IMR-90 (cell line): ENCODE measurements at regions not wholly inside any gene's neighbourhood (a gene's known extent, or its start where the extent isn't known, plus 50 kb on each side); places are given as distances from the start of the nearest gene placed in this dataset.

ENCODE experiments used
- ATAC-seq: fragments of 200-7000 bp; cut with Tn5 transposase; 2 replicates; pipeline ENCODE4 v1.9.1; 2020; ENCODE audit warnings: low read depth, mild to moderate bottlenecking, moderate library complexity
- BruUV-seq: library from RNA; stranded (reverse); fragments of 400-500 nt; replicated peaks from 2 replicates; lab custom pipeline; 2021; lab: Mats Ljungman, UMichigan
- CTCF ChIA-PET: fragments of 300-600 bp; formaldehyde crosslinking; extraction: SDS; loops from one replicate; lab custom pipeline; 2021; ENCODE audit warnings: antibody characterized with exemption; lab: Yijun Ruan, JAX
- POLR2A ChIA-PET: fragments of 300-600 bp; sonication (Branson Sonifier 250); formaldehyde crosslinking; loops from one replicate; lab custom pipeline; 2022; ENCODE audit warnings: antibody characterized with exemption; ENCODE audit not compliant: unreplicated experiment; lab: Charles Lee
- DNase-seq: peaks from one replicate; pipeline ENCODE4 v3.0.0; 2013
- H2AFZ ChIP-seq: replicated peaks from 2 replicates; pipeline ENCODE3; 2013; ENCODE audit warnings: low read length, mild to moderate bottlenecking; ENCODE audit not compliant: poor library complexity
- H2AK5ac ChIP-seq: 2 replicates; pipeline ENCODE4 v1.6.1; 2013; ENCODE audit warnings: low read depth, low read length, inconsistent platforms
- H2AK9ac ChIP-seq: replicated peaks from 2 replicates; pipeline ENCODE3; 2013; ENCODE audit warnings: mild to moderate bottlenecking, low read depth, low read length, moderate library complexity; ENCODE audit not compliant: poor library complexity
- H2BK120ac ChIP-seq: 2 replicates; pipeline ENCODE4 v1.6.1; 2013; ENCODE audit warnings: low read depth, low read length, inconsistent platforms
- H2BK15ac ChIP-seq: 3 replicates; pipeline ENCODE4 v1.6.1; 2013; ENCODE audit warnings: low read depth, low read length, inconsistent platforms
- H2BK20ac ChIP-seq: 2 replicates; pipeline ENCODE4 v1.6.1; 2013; ENCODE audit warnings: low read depth, mild to moderate bottlenecking, inconsistent platforms, low read length, moderate library complexity
- H2BK5ac ChIP-seq: 2 replicates; pipeline ENCODE4 v1.6.1; 2013; ENCODE audit warnings: mild to moderate bottlenecking, low read depth, low read length, inconsistent platforms; ENCODE audit not compliant: poor library complexity, severe bottlenecking
- H3K14ac ChIP-seq: replicated peaks from 2 replicates; pipeline ENCODE4 v1.6.1; 2013; ENCODE audit warnings: low read depth, low read length, inconsistent platforms
- H3K18ac ChIP-seq: 2 replicates; pipeline ENCODE4 v1.6.1; 2013; ENCODE audit warnings: low read depth, low read length, control low read depth
- H3K23ac ChIP-seq: 2 replicates; pipeline ENCODE4 v1.6.1; 2013; ENCODE audit warnings: low read depth, low read length, inconsistent platforms
- H3K27ac ChIP-seq: 2 replicates; pipeline ENCODE4 v1.5.1; 2013; ENCODE audit warnings: mild to moderate bottlenecking, control low read depth, low read length; ENCODE audit not compliant: insufficient read depth
- H3K27me3 ChIP-seq: 2 replicates; pipeline ENCODE4 v1.6.1; 2013; ENCODE audit warnings: low read length; ENCODE audit not compliant: control insufficient read depth, insufficient read depth
- H3K36me3 ChIP-seq: 2 replicates; pipeline ENCODE4 v1.6.1; 2013; ENCODE audit warnings: low read length, mixed read lengths; ENCODE audit not compliant: control insufficient read depth, insufficient read depth
- H3K4ac ChIP-seq: 2 replicates; pipeline ENCODE4 v1.6.1; 2013; ENCODE audit warnings: low read depth, low read length, inconsistent platforms
- H3K4me1 ChIP-seq: 2 replicates; pipeline ENCODE4 v1.6.1; 2013; ENCODE audit warnings: low read length, mixed read lengths; ENCODE audit not compliant: control insufficient read depth, insufficient read depth
- H3K4me2 ChIP-seq: 2 replicates; pipeline ENCODE4 v1.6.1; 2013; ENCODE audit warnings: low read depth, mild to moderate bottlenecking, control low read depth, low read length, moderate library complexity
- H3K4me3 ChIP-seq: 2 replicates; pipeline ENCODE4 v1.5.1; 2013; ENCODE audit warnings: low read depth, mild to moderate bottlenecking, control low read depth, low read length, moderate library complexity; ENCODE audit not compliant: insufficient read depth
- H3K56ac ChIP-seq: 2 replicates; pipeline ENCODE4 v1.6.1; 2013; ENCODE audit warnings: low read length, inconsistent platforms; ENCODE audit not compliant: insufficient read depth; ENCODE audit errors: extremely low read depth
- H3K79me1 ChIP-seq, 2 experiments: 2 replicates each; pipeline ENCODE4 v1.6.1; 2013; ENCODE audit warnings: low read length in 2 of 2, inconsistent platforms in 1 of 2, low read depth in 1 of 2
- H3K9ac ChIP-seq: 2 replicates; pipeline ENCODE4 v1.6.1; 2013; ENCODE audit warnings: low read depth, low read length, control low read depth
- H3K9me1 ChIP-seq: 2 replicates; pipeline ENCODE4 v1.6.1; 2013; ENCODE audit warnings: low read length, inconsistent platforms; ENCODE audit not compliant: insufficient read depth
- H3K9me3 ChIP-seq: 2 replicates; pipeline ENCODE4 v1.6.1; 2013; ENCODE audit warnings: low read length; ENCODE audit not compliant: control insufficient read depth, insufficient read depth
- H4K20me1 ChIP-seq: 2 replicates; pipeline ENCODE4 v1.6.1; 2013; ENCODE audit warnings: low read length, inconsistent platforms; ENCODE audit not compliant: insufficient read depth
- H4K5ac ChIP-seq: 2 replicates; pipeline ENCODE4 v1.6.1; 2013; ENCODE audit warnings: mild to moderate bottlenecking, low read depth, low read length, control low read depth
- H4K8ac ChIP-seq, 2 experiments: 2 replicates each; pipeline ENCODE4 v1.6.1; 2013; ENCODE audit warnings: low read depth in 2 of 2, low read length in 2 of 2, control low read depth in 1 of 2, inconsistent platforms in 1 of 2
- H4K91ac ChIP-seq: 2 replicates; pipeline ENCODE4 v1.6.1; 2013; ENCODE audit warnings: low read depth, low read length, inconsistent platforms; ENCODE audit not compliant: insufficient read depth
- BHLHE40 ChIP-seq: fragments of 150-350 bp; IDR thresholded peaks from 2 replicates; pipeline ENCODE4 v1.6.1; 2016; ENCODE audit warnings: mild to moderate bottlenecking, low read depth, low read length
- CHD1 ChIP-seq: IDR thresholded peaks from 2 replicates; pipeline ENCODE4 v1.6.1; 2012; ENCODE audit warnings: low read depth, low read length, improper control_type of control experiment
- ELK1 ChIP-seq: fragments of 150-350 bp; IDR thresholded peaks from 2 replicates; pipeline ENCODE4 v1.6.1; 2016; ENCODE audit warnings: low read depth, mild to moderate bottlenecking, low read length, moderate library complexity, borderline replicate concordance
- MXI1 ChIP-seq: IDR thresholded peaks from 2 replicates; pipeline ENCODE4 v1.6.1; 2012; ENCODE audit warnings: low read depth, mild to moderate bottlenecking, low read length, moderate library complexity, borderline replicate concordance
- POLR2A ChIP-seq: IDR thresholded peaks from 2 replicates; pipeline ENCODE4 v1.6.1; 2012; ENCODE audit warnings: mild to moderate bottlenecking, low read depth, low read length
- RCOR1 ChIP-seq: IDR thresholded peaks from 2 replicates; pipeline ENCODE4 v1.6.1; 2012; ENCODE audit warnings: mild to moderate bottlenecking, low read length, improper control_type of control experiment; ENCODE audit not compliant: insufficient replicate concordance
- RFX5 ChIP-seq: IDR thresholded peaks from 2 replicates; pipeline ENCODE4 v1.8.0; 2012; ENCODE audit warnings: low read depth, mild to moderate bottlenecking, low read length, moderate library complexity
- SMC3 ChIP-seq: fragments of 150-350 bp; IDR thresholded peaks from 2 replicates; pipeline ENCODE4 v1.6.1; 2016; ENCODE audit warnings: low read depth, mild to moderate bottlenecking, antibody characterized with exemption, low read length, moderate library complexity
- WGBS, 2 experiments: methylation state at CpG; one replicate each; pipeline versions ENCODE4 v1.1.5 to v1.1.7; 2013; ENCODE audit warnings: missing lambda C conversion rate in 2 of 2; ENCODE audit not compliant: insufficient read length in 1 of 2; ENCODE audit errors: extremely low coverage in 2 of 2; 5-methylcytosine and 5-hydroxymethylcytosine counted together
- dilution Hi-C: fragments of 300-500 bp; cut with HindIII; formaldehyde crosslinking; loops from one replicate; pipeline ENCODE4 v1.14.3; 2018; ENCODE audit warnings: low sequenced_read_pairs; ENCODE audit not compliant: unreplicated experiment
- in situ Hi-C: fragments of 300-500 bp; cut with MboI; formaldehyde crosslinking; loops from 3 replicates; pipeline ENCODE4 v1.14.3; 2019; ENCODE audit warnings: low sequenced_read_pairs, inconsistent platforms, mixed read lengths
- intact Hi-C: fragments of 100-400 bp; cut with micrococcal nuclease; formaldehyde crosslinking; loops from 2 replicates; pipeline ENCODE4 v1.10.0; 2022
- TF ChIP-seq, protein P1 (sequence below): fragments of 150-350 bp; IDR thresholded peaks from 2 replicates; pipeline ENCODE4 v1.6.1; 2017; ENCODE audit warnings: mild to moderate bottlenecking, antibody characterized with exemption, low read length, low read depth

GRCh38 chr10:33878238-33878786, 543.8 kb upstream of the NRP1 start:
- no peak overlapping the region for H3K4me2 ChIP-seq
- H4K91ac ChIP-seq = no peak overlapping the region
- no peak overlapping the region for H3K23ac ChIP-seq
- H3K36me3 ChIP-seq = no peaks in the 10 kb centered on the region
- no peak overlapping the region for H2AK5ac ChIP-seq
- BruUV-seq = no TSS peak
- no peak overlapping the region for H4K5ac ChIP-seq
- H3K27ac ChIP-seq = no peak overlapping the region
- H3K14ac ChIP-seq = no peak overlapping the region
- H3K9me3 ChIP-seq = no peaks in the 10 kb centered on the region
- no peak overlapping the region for H2BK20ac ChIP-seq
- no peak overlapping the region for H3K9ac ChIP-seq
- in situ Hi-C loops = no loop called here
- ATAC-seq (no peak), DNase-seq (no peak)
- H2AK9ac ChIP-seq = no peak overlapping the region
- no peak overlapping the region for H3K4ac ChIP-seq
- H3K18ac ChIP-seq = no peak overlapping the region
- ChIA-PET POLR2A (interaction anchor here (0.6 kb wide), 1 partner anchor 355 kb away, joined by 5 read pairs; no protein-coding TSS in a partner anchor), CTCF (interaction anchor here (0.7 kb wide), 1 partner anchor 23 kb away, joined by 3 read pairs; no protein-coding TSS in a partner anchor)
- H2AFZ ChIP-seq = no peak overlapping the region
- no peaks in the 10 kb centered on the region for H4K20me1 ChIP-seq
- no peak overlapping the region for H3K56ac ChIP-seq
- H3K4me1 ChIP-seq = no peaks in the 10 kb centered on the region; the same call in 1 of the 2 replicates
- H2BK15ac ChIP-seq = no peak overlapping the region
- dilution Hi-C loops = no loop called here
- H3K4me3 ChIP-seq = no peak overlapping the region
- no peaks in the 10 kb centered on the region for H3K9me1 ChIP-seq
- 92% methylated on average over 4 of the region's 10 CpGs; no CpG with 5 or more reads in 1 of the 2 experiments for WGBS, 2 experiments
- H2BK120ac ChIP-seq = no peak overlapping the region
- H2BK5ac ChIP-seq = no peak overlapping the region
- intact Hi-C loops = no loop called here
- no peak overlapping the region for H4K8ac ChIP-seq
- TF ChIP-seq RCOR1 = no peak
- no peak for TF ChIP-seq MXI1
- no peak for TF ChIP-seq CHD1
- TF ChIP-seq RFX5 = no peak
- TF ChIP-seq, protein P1, sequence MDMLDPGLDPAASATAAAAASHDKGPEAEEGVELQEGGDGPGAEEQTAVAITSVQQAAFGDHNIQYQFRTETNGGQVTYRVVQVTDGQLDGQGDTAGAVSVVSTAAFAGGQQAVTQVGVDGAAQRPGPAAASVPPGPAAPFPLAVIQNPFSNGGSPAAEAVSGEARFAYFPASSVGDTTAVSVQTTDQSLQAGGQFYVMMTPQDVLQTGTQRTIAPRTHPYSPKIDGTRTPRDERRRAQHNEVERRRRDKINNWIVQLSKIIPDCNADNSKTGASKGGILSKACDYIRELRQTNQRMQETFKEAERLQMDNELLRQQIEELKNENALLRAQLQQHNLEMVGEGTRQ = no peak
- no peak for TF ChIP-seq ELK1
- TF ChIP-seq POLR2A = no peak
- TF ChIP-seq SMC3 = no peak
- TF ChIP-seq BHLHE40 = no peak
- no peaks in the 10 kb centered on the region for H3K79me1 ChIP-seq
- H3K27me3 ChIP-seq = peaks cover 3% of the 10 kb centered on the region
